NCI-H2107 treated with DMSO at 0.1 percent for 48 hours (cell line): ENCODE measurements at regions not wholly inside any gene's neighbourhood (a gene's known extent, or its start where the extent isn't known, plus 50 kb on each side); places are given as distances from the start of the nearest gene placed in this dataset.
"Not testable (repeated sequence)": the region's sequence is repeated elsewhere in the genome, so short reads cannot be mapped to it uniquely, and the experiment has no call there.

Experiments used
- DNase-seq: peaks from one replicate; lab custom pipeline; 2025; ENCODE audit not compliant: unreplicated experiment; lab: John Stamatoyannopoulos, UW

- DNase-seq, result no peak
Observed at GRCh38 chr11:90284171-90284570, 61.3 kb upstream of the CHORDC1 start.

GRCh38 chr11:90282551-90283071, 59.8 kb upstream of the CHORDC1 start:
- DNase-seq, result not testable (repeated sequence)

- no peak for DNase-seq
Observed at GRCh38 chr11:90274362-90274761, 51.5 kb upstream of the CHORDC1 start.
